Esophagus squamous epithelium (tissue), 4 donors: ENCODE measurements at regions not wholly inside any gene's neighbourhood (a gene's known extent, or its start where the extent isn't known, plus 50 kb on each side); places are given as distances from the start of the nearest gene placed in this dataset.

Source experiments
- CTCF ChIP-seq, 6 experiments: fragments of 450-650 bp in 4 of 6; fragments of 200-600 bp in 2 of 6; sonication (generic) in 2 of 6; IDR thresholded peaks; one replicate each; pipeline ENCODE4 v1.5.1; 2016 to 2019; ENCODE audit warnings: antibody characterized with exemption in 6 of 6, mild to moderate bottlenecking in 4 of 6, moderate library complexity in 4 of 6
- POLR2A ChIP-seq, 4 donors: fragments of 450-650 bp; IDR thresholded peaks; one replicate each; pipeline ENCODE4 v1.6.1; 2017; ENCODE audit warnings: antibody characterized with exemption in 4 of 4, mild to moderate bottlenecking in 4 of 4, moderate library complexity in 3 of 4

GRCh38 chr5:163347671-163348070, 89.7 kb upstream of the CCNG1 start:
- TF ChIP-seq CTCF (IDR thresholded peaks at IDR 0.05) = peak in 5 of 6 experiments; percentile 50 to 74 (median 58)
- TF ChIP-seq POLR2A (IDR thresholded peaks at IDR 0.05) = no peak
